Hindlimb muscle (tissue), 1 donor: ENCODE measurements at regions not wholly inside any gene's neighbourhood (a gene's known extent, or its start where the extent isn't known, plus 50 kb on each side); places are given as distances from the start of the nearest gene placed in this dataset.
"Not testable (repeated sequence)": the region's sequence is repeated elsewhere in the genome, so short reads cannot be mapped to it uniquely, and the experiment has no call there.

ENCODE experiments used
- DNase-seq: peaks from one replicate; pipeline ENCODE4 v3.0.0-alpha.2; 2013

- no peak for DNase-seq
These were observed 73.3 kb upstream of the SOX13 start for GRCh38 chr1:203999618-204000017.

- no peak for DNase-seq
These were observed 71.6 kb upstream of the SOX13 start for GRCh38 chr1:204001166-204001901.

GRCh38 chr1:204002614-204003013 is 70.3 kb upstream of the SOX13 start:
- DNase-seq: no peak

GRCh38 chr1:204003536-204003935 is 69.4 kb upstream of the SOX13 start:
- DNase-seq: no peak

DNA sequence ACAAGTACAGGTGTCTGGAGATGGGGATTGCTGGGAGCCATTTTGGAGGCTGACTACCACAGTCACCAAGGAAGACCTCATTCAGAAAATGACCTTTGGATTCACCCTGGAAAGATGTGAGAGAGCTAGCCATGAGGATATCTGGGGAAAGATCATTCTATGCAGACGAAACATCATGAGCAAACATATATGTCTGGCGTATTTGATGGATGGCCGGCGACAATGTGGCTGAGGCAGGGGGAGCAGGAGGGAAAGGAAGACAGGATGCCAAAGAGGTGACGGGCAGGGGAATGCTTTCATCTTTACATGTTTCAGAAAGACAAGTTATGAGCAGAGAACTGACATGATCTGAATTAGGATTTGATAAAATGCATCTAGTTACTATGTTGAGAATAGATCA is 61.5 kb upstream of the SOX13 start:
- DNase-seq: no peak

- DNase-seq: no peak
These were observed 59.9 kb upstream of the SOX13 start for GRCh38 chr1:204013052-204013451.

DNA sequence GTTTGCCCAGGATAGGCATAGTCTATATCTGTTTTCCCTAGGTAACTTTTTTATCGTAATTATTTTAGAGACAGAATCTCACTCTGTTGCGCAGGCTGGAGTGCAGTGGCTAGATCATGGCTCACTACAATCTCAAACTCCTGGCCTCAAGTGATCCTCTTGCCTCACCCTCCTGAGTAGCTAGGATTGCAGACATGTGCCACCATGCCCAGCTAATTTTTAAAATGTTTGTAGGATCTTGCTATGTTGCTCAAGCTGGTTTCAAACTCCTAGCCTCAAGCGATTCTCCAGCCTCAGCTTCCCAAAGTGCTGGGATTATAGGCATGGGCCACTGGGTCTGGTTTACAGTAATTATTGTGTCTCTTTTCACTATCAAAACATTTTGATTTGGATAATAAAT is 58.6 kb upstream of the SOX13 start:
- no peak for DNase-seq

- DNase-seq: not testable (repeated sequence)
These were observed 58.0 kb upstream of the SOX13 start for GRCh38 chr1:204014961-204015360.

GRCh38 chr1:204017032-204017431 is 55.9 kb upstream of the SOX13 start:
- no peak for DNase-seq

- no peak for DNase-seq
These were observed 54.5 kb upstream of the SOX13 start for GRCh38 chr1:204018460-204018859.
